CD14-positive monocyte (primary cell): ENCODE measurements at regions not wholly inside any gene's neighbourhood (a gene's known extent, or its start where the extent isn't known, plus 50 kb on each side); places are given as distances from the start of the nearest gene placed in this dataset.
"Not testable (repeated sequence)": the region's sequence is repeated elsewhere in the genome, so short reads cannot be mapped to it uniquely, and the experiment has no call there.

Experiments used
- DNase-seq, 3 donors: peaks; one replicate each; pipeline ENCODE4 v3.0.0-alpha.2; 2011 to 2022
- H2AFZ ChIP-seq: 2 replicates; pipeline ENCODE4 v1.6.0; 2012; ENCODE audit warnings: mild to moderate bottlenecking, low read depth, low read length, inconsistent platforms; ENCODE audit not compliant: insufficient read depth, poor library complexity, severe bottlenecking
- H3K27ac ChIP-seq, 2 donors: 1 replicate in 1 of 2; 2 replicates in 1 of 2; pipeline ENCODE4 v1.5.1; 2012 to 2013; ENCODE audit warnings: low read length in 2 of 2, control low read depth in 1 of 2, inconsistent platforms in 1 of 2, low read depth in 1 of 2, mild to moderate bottlenecking in 1 of 2
- H3K27me3 ChIP-seq, 2 donors: one replicate each; pipeline versions ENCODE4 v1.6.0 to v1.6.1; 2011 to 2013; ENCODE audit warnings: low read length in 2 of 2; ENCODE audit not compliant: control insufficient read depth in 2 of 2, insufficient read depth in 2 of 2
- H3K36me3 ChIP-seq, 2 donors: replicated peaks in 1 of 2; 1 replicate in 1 of 2; 2 replicates in 1 of 2; pipeline versions ENCODE4 v1.5.1 to v1.6.1; 2012 to 2013; ENCODE audit warnings: low read length in 2 of 2, control low read depth in 1 of 2, inconsistent platforms in 1 of 2, mild to moderate bottlenecking in 1 of 2; ENCODE audit not compliant: insufficient read depth in 2 of 2, control insufficient read depth in 1 of 2
- H3K4me1 ChIP-seq, 2 donors: 1 replicate in 1 of 2; 2 replicates in 1 of 2; pipeline versions ENCODE4 v1.5.1 to v1.6.1; 2012 to 2013; ENCODE audit warnings: low read length in 2 of 2, control low read depth in 1 of 2, inconsistent platforms in 1 of 2, mild to moderate bottlenecking in 1 of 2, moderate library complexity in 1 of 2; ENCODE audit not compliant: insufficient read depth in 2 of 2, control insufficient read depth in 1 of 2
- H3K4me2 ChIP-seq: replicated peaks from 2 replicates; pipeline ENCODE3; 2012; ENCODE audit warnings: low read length, moderate library complexity, mild to moderate bottlenecking; ENCODE audit not compliant: poor library complexity, severe bottlenecking; ENCODE audit errors: extremely low read depth
- H3K4me3 ChIP-seq, 3 experiments: fragments of 200-600 bp in 1 of 3; sonication (generic) in 1 of 3; replicated peaks in 1 of 3; 1 replicate in 2 of 3; 2 replicates in 1 of 3; pipeline ENCODE4 v1.5.1; 2011 to 2013; ENCODE audit warnings: low read length in 3 of 3, mild to moderate bottlenecking in 3 of 3, control low read depth in 2 of 3, low read depth in 2 of 3, inconsistent platforms in 1 of 3, moderate library complexity in 1 of 3
- H3K79me2 ChIP-seq: 2 replicates; pipeline ENCODE4 v1.6.0; 2012; ENCODE audit warnings: mild to moderate bottlenecking, control low read depth, inconsistent platforms, low read length, moderate library complexity; ENCODE audit not compliant: insufficient read depth
- H3K9ac ChIP-seq: 2 replicates; pipeline ENCODE4 v1.6.0; 2017; ENCODE audit warnings: low read length, mild to moderate bottlenecking; ENCODE audit not compliant: insufficient read depth, poor library complexity, severe bottlenecking
- H3K9me3 ChIP-seq, 2 donors: replicated peaks in 1 of 2; 1 replicate in 1 of 2; 2 replicates in 1 of 2; pipeline versions ENCODE4 v1.5.1 to v1.6.1; 2012 to 2013; ENCODE audit warnings: low read length in 2 of 2, control low read depth in 1 of 2; ENCODE audit not compliant: control insufficient read depth in 1 of 2, insufficient read depth in 1 of 2
- H4K20me1 ChIP-seq: 2 replicates; pipeline ENCODE4 v1.6.0; 2012; ENCODE audit warnings: mild to moderate bottlenecking, low read length, control low read depth, moderate library complexity; ENCODE audit not compliant: insufficient read depth
- H3K27ac Mint-ChIP-seq, 7 donors: one replicate each; pipeline ENCODE4 v1.8.0; 2020; ENCODE audit warnings: mild to moderate bottlenecking in 7 of 7, mixed read lengths in 7 of 7, moderate library complexity in 6 of 7, inconsistent platforms in 2 of 7
- H3K27me3 Mint-ChIP-seq, 3 donors: one replicate each; pipeline ENCODE4 v1.8.0; 2021 to 2022; ENCODE audit warnings: low read depth in 3 of 3, mild to moderate bottlenecking in 3 of 3, mixed read lengths in 3 of 3, moderate library complexity in 3 of 3, inconsistent platforms in 1 of 3
- H3K36me3 Mint-ChIP-seq, 2 donors: one replicate each; pipeline ENCODE4 v1.8.0; 2020; ENCODE audit warnings: mixed read lengths in 2 of 2, inconsistent platforms in 1 of 2, mild to moderate bottlenecking in 1 of 2
- H3K4me1 Mint-ChIP-seq: one replicate; pipeline ENCODE4 v1.8.0; 2020; ENCODE audit warnings: mild to moderate bottlenecking, mixed read lengths
- H3K4me3 Mint-ChIP-seq, 2 donors: one replicate each; pipeline ENCODE4 v1.8.0; 2020; ENCODE audit warnings: mild to moderate bottlenecking in 2 of 2, mixed read lengths in 2 of 2, moderate library complexity in 1 of 2
- H3K9me3 Mint-ChIP-seq, 7 donors: one replicate each; pipeline ENCODE4 v1.8.0; 2020 to 2022; ENCODE audit warnings: mixed read lengths in 7 of 7, mild to moderate bottlenecking in 6 of 7, moderate library complexity in 6 of 7, inconsistent platforms in 2 of 7
- WGBS: methylation state at CpG from one replicate; pipeline ENCODE4 v1.1.5; 2013; ENCODE audit warnings: missing lambda C conversion rate; ENCODE audit not compliant: insufficient coverage; 5-methylcytosine and 5-hydroxymethylcytosine counted together
- intact Hi-C, 2 donors: fragments of 100-400 bp; cut with micrococcal nuclease; formaldehyde crosslinking; loops; one replicate each; pipeline versions ENCODE4 v1.15.0 to v1.15.1; 2023
- TF ChIP-seq, protein P1 (sequence below): fragments of 200-600 bp; IDR thresholded peaks from one replicate; pipeline ENCODE4 v1.8.0; 2022; ENCODE audit warnings: antibody characterized with exemption, mild to moderate bottlenecking

DNA sequence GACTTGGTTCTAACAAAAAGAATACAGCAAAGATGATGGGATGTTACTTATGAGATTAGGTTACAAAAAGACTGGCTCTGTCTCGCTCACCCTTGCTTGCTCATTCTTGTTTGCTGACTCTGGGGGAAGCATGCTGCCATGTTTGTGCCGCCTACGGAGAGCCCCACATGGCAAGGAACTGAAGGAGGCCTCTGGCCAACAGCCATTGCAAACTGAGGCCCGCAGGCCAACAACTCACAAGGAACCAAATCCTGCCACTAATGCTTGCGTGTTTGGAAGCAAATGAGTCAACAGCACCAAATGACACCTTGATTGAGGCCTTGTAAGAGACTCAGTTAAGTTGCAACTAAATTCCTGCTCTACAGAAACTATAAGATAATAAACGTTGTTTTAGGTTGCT lies 82.1 kb upstream of the FOXN2 start:
- no peak overlapping the region for H3K9ac ChIP-seq
- Mint-ChIP-seq H3K4me1 (peaks cover 21% of the 10 kb centered on the region), H3K9me3 (peaks cover 0 to 3% (median 2%) of the 10 kb centered on the region in 7 donors), H3K27me3 (peaks cover 0 to 2% (median 0%) of the 10 kb centered on the region in 3 donors), H3K27ac (no peak overlapping the region), H3K36me3 (no peaks in the 10 kb centered on the region), H3K4me3 (no peak overlapping the region)
- intact Hi-C loops, result no loop called here
- DNase-seq, result no peak
- TF ChIP-seq, protein P1, sequence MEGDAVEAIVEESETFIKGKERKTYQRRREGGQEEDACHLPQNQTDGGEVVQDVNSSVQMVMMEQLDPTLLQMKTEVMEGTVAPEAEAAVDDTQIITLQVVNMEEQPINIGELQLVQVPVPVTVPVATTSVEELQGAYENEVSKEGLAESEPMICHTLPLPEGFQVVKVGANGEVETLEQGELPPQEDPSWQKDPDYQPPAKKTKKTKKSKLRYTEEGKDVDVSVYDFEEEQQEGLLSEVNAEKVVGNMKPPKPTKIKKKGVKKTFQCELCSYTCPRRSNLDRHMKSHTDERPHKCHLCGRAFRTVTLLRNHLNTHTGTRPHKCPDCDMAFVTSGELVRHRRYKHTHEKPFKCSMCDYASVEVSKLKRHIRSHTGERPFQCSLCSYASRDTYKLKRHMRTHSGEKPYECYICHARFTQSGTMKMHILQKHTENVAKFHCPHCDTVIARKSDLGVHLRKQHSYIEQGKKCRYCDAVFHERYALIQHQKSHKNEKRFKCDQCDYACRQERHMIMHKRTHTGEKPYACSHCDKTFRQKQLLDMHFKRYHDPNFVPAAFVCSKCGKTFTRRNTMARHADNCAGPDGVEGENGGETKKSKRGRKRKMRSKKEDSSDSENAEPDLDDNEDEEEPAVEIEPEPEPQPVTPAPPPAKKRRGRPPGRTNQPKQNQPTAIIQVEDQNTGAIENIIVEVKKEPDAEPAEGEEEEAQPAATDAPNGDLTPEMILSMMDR, result no peak
- peaks cover 17 to 23% of the 10 kb centered on the region in 2 donors for H3K4me1 ChIP-seq
- H3K36me3 ChIP-seq, result no peaks in the 10 kb centered on the region
- H3K9me3 ChIP-seq, result no peaks in the 10 kb centered on the region
- H3K79me2 ChIP-seq, result no peaks in the 10 kb centered on the region
- WGBS, result 100% methylated on average over 4 of the region's 6 CpGs
- H3K4me3 ChIP-seq, result no peak overlapping the region
- no peak overlapping the region for H3K27ac ChIP-seq
- no peaks in the 10 kb centered on the region for H4K20me1 ChIP-seq
- no peak overlapping the region for H3K4me2 ChIP-seq
- H2AFZ ChIP-seq, result no peak overlapping the region
- no peaks in the 10 kb centered on the region for H3K27me3 ChIP-seq

DNA sequence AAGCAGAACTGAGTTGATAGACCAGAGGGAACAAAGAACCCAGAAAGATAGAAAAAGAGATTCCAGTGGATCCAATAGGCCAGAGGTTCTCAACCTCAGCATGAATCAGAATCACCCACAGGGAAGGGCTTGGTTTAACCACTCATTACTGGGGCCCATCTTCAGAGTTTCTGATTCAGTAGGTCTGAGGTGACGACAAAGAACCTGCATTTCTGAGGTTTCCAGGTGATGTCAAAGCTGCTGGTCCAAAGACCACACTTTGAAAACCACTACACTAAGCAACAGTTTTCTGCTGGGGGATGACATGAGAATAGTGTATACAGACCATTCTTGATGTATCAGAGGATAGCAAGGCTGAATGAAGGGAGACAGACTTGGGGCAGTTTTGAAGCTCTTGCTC lies 81.5 kb upstream of the FOXN2 start:
- Histone ChIP-seq H3K27ac (no peak overlapping the region), H3K9me3 (no peaks in the 10 kb centered on the region), H3K79me2 (no peaks in the 10 kb centered on the region), H3K27me3 (no peaks in the 10 kb centered on the region), H2AFZ (no peak overlapping the region), H3K4me1 (peaks cover 13 to 16% of the 10 kb centered on the region in 2 donors), H3K36me3 (no peaks in the 10 kb centered on the region), H3K4me3 (no peak overlapping the region), H4K20me1 (no peaks in the 10 kb centered on the region), H3K9ac (no peak overlapping the region), H3K4me2 (no peak overlapping the region)
- H3K27ac Mint-ChIP-seq, result no peak overlapping the region
- H3K4me1 Mint-ChIP-seq, result peaks cover 17% of the 10 kb centered on the region
- H3K4me3 Mint-ChIP-seq, result no peak overlapping the region
- H3K9me3 Mint-ChIP-seq, result peaks cover 0 to 3% (median 2%) of the 10 kb centered on the region in 7 donors
- no peaks in the 10 kb centered on the region for H3K36me3 Mint-ChIP-seq
- TF ChIP-seq, protein P1, result no peak
- DNase-seq, result no peak
- intact Hi-C loops, result no loop called here
- peaks cover 0 to 2% (median 0%) of the 10 kb centered on the region in 3 donors for H3K27me3 Mint-ChIP-seq
- WGBS, result no CpG with 5 or more reads among the region's 1 CpG

DNA sequence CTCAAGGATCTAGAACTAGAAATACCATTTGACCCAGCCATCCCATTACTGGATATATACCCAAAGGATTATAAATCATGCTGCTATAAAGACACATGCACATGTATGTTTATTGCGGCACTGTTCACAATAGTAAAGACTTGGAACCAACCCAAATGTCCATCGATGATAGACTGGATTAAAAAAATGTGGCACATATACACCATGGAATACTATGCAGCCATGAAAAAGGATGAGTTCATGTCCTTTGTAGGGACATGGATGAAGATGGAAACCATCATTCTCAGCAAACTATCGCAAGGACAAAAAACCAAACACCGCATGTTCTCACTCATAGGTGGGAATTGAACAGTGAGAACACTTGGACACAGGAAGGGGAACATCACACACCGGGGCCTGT lies 80.7 kb upstream of the FOXN2 start:
- H3K27me3 Mint-ChIP-seq, H3K36me3 ChIP-seq, H3K9me3 ChIP-seq, H3K9ac ChIP-seq, H3K27ac ChIP-seq, H3K79me2 ChIP-seq, H3K27me3 ChIP-seq, H3K9me3 Mint-ChIP-seq, H3K36me3 Mint-ChIP-seq, H3K4me2 ChIP-seq, H3K4me3 Mint-ChIP-seq, H2AFZ ChIP-seq, H4K20me1 ChIP-seq, DNase-seq, H3K27ac Mint-ChIP-seq, H3K4me3 ChIP-seq, H3K4me1 ChIP-seq, intact Hi-C loops: not testable (repeated sequence)
- peaks cover 11% of the 10 kb centered on the region for H3K4me1 Mint-ChIP-seq
- WGBS, result no CpG with 5 or more reads among the region's 5 CpGs
